H1 (cell line): ENCODE measurements at regions not wholly inside any gene's neighbourhood (a gene's known extent, or its start where the extent isn't known, plus 50 kb on each side); places are given as distances from the start of the nearest gene placed in this dataset.

Experiments used
- CTCF ChIA-PET: fragments of 300-600 bp; sonication (Branson Sonifier 250); formaldehyde crosslinking; loops from one replicate; lab custom pipeline; 2021; ENCODE audit not compliant: partially characterized antibody; lab: Charles Lee
- POLR2A ChIA-PET: fragments of 300-600 bp; sonication (Branson Sonifier 250); formaldehyde crosslinking; loops from one replicate; lab custom pipeline; 2021; ENCODE audit warnings: inconsistent platforms; ENCODE audit not compliant: partially characterized antibody; lab: Charles Lee
- DNase-seq, 2 experiments: peaks; one replicate each; pipeline versions ENCODE4 v3.0.0 to v3.0.0-alpha.2; 2010 to 2022; ENCODE audit warnings: low spot score in 2 of 2, low read depth in 1 of 2, mixed read lengths in 1 of 2
- FAIRE-seq: peaks from 2 replicates; lab custom pipeline; 2011; peaks lifted over from hg19 to GRCh38; lab: Jason Lieb, UNC
- H2AFZ ChIP-seq: 2 replicates; pipeline ENCODE4 v1.8.1; 2012; ENCODE audit warnings: low read length, inconsistent platforms
- H2AK5ac ChIP-seq: 2 replicates; pipeline ENCODE4 v1.6.1; 2013; ENCODE audit warnings: low read depth, low read length
- H2BK120ac ChIP-seq: replicated peaks from 2 replicates; pipeline ENCODE3; 2013; ENCODE audit warnings: low read depth, low read length, inconsistent platforms
- H2BK12ac ChIP-seq: 2 replicates; pipeline ENCODE4 v1.6.1; 2013; ENCODE audit warnings: low read depth, low read length
- H2BK15ac ChIP-seq: 2 replicates; pipeline ENCODE4 v1.6.1; 2013; ENCODE audit warnings: low read length
- H2BK20ac ChIP-seq: 2 replicates; pipeline ENCODE4 v1.6.1; 2013; ENCODE audit warnings: low read length
- H2BK5ac ChIP-seq: 2 replicates; pipeline ENCODE4 v1.6.1; 2013; ENCODE audit warnings: low read depth, low read length
- H3K14ac ChIP-seq: 2 replicates; pipeline ENCODE4 v1.6.1; 2013; ENCODE audit warnings: inconsistent platforms; ENCODE audit not compliant: insufficient read length
- H3K18ac ChIP-seq: 2 replicates; pipeline ENCODE4 v1.6.1; 2013; ENCODE audit warnings: low read length; ENCODE audit errors: extremely low read depth
- H3K23ac ChIP-seq: 2 replicates; pipeline ENCODE4 v1.6.1; 2013; ENCODE audit warnings: inconsistent platforms; ENCODE audit not compliant: insufficient read length
- H3K23me2 ChIP-seq: 2 replicates; pipeline ENCODE4 v1.6.1; 2013; ENCODE audit warnings: low read depth, low read length
- H3K27ac ChIP-seq: 2 replicates; pipeline ENCODE4 v1.6.1; 2011; ENCODE audit warnings: low read depth, low read length, inconsistent platforms
- H3K27me3 ChIP-seq, 4 experiments: replicated peaks in 1 of 4; 1 replicate in 1 of 4; 2 replicates in 3 of 4; pipeline versions ENCODE4 v1.6.1 to v1.8.1; 2011 to 2013; ENCODE audit warnings: low read length in 3 of 4, mild to moderate bottlenecking in 3 of 4, inconsistent platforms in 2 of 4, mixed read lengths in 2 of 4, moderate library complexity in 1 of 4; ENCODE audit not compliant: control insufficient read depth in 3 of 4, insufficient read depth in 3 of 4; ENCODE audit errors: extremely low read depth in 1 of 4
- H3K36me3 ChIP-seq, 4 experiments: 2 replicates each; pipeline versions ENCODE4 v1.6.1 to v1.8.1; 2011 to 2013; ENCODE audit warnings: mild to moderate bottlenecking in 4 of 4, low read length in 3 of 4, moderate library complexity in 2 of 4, control low read depth in 1 of 4, inconsistent platforms in 1 of 4; ENCODE audit not compliant: insufficient read depth in 4 of 4, control insufficient read depth in 2 of 4
- H3K4ac ChIP-seq: replicated peaks from 2 replicates; pipeline ENCODE3; 2013; ENCODE audit warnings: low read length, low read depth, mixed read lengths, inconsistent platforms; ENCODE audit not compliant: insufficient read length
- H3K4me1 ChIP-seq, 4 experiments: replicated peaks in 1 of 4; 1 replicate in 1 of 4; 2 replicates in 3 of 4; pipeline versions ENCODE4 v1.6.1 to v1.8.1; 2011 to 2013; ENCODE audit warnings: low read length in 3 of 4, inconsistent platforms in 2 of 4, mixed read lengths in 1 of 4; ENCODE audit not compliant: insufficient read depth in 4 of 4, control insufficient read depth in 3 of 4
- H3K4me2 ChIP-seq, 2 experiments: 2 replicates each; pipeline versions ENCODE4 v1.6.1 to v1.8.1; 2011 to 2013; ENCODE audit warnings: low read depth in 2 of 2, low read length in 2 of 2, control low read depth in 1 of 2, inconsistent platforms in 1 of 2, mild to moderate bottlenecking in 1 of 2; ENCODE audit not compliant: insufficient read depth in 1 of 2
- H3K4me3 ChIP-seq, 4 experiments: fragments of 200-600, 300-600 bp in 1 of 4; sonication (generic), shearing (Covaris generic), sonication (Bioruptor Twin) in 1 of 4; 2 replicates each; pipeline versions ENCODE4 v1.5.1 to v1.8.1; 2011 to 2016; ENCODE audit warnings: low read length in 4 of 4, low read depth in 3 of 4, control low read depth in 2 of 4, inconsistent platforms in 2 of 4, mild to moderate bottlenecking in 2 of 4, mixed read lengths in 1 of 4, moderate library complexity in 1 of 4; ENCODE audit not compliant: insufficient read depth in 2 of 4; ENCODE audit errors: extremely low read depth in 1 of 4
- H3K56ac ChIP-seq: replicated peaks from 2 replicates; pipeline ENCODE3; 2013; ENCODE audit warnings: low read depth, mild to moderate bottlenecking, mixed read lengths, low read length, inconsistent platforms; ENCODE audit not compliant: insufficient read length
- H3K79me1 ChIP-seq: 2 replicates; pipeline ENCODE4 v1.6.1; 2013; ENCODE audit warnings: low read depth, low read length, control low read depth
- H3K79me2 ChIP-seq, 2 experiments: 2 replicates each; pipeline versions ENCODE4 v1.6.1 to v1.8.1; 2012 to 2013; ENCODE audit warnings: low read length in 2 of 2, mild to moderate bottlenecking in 2 of 2, inconsistent platforms in 1 of 2; ENCODE audit not compliant: insufficient read depth in 2 of 2, control insufficient read depth in 1 of 2
- H3K9ac ChIP-seq, 4 experiments: replicated peaks in 1 of 4; 1 replicate in 1 of 4; 2 replicates in 3 of 4; pipeline versions ENCODE4 v1.6.1 to v1.8.1; 2011 to 2013; ENCODE audit warnings: low read depth in 3 of 4, low read length in 3 of 4, control low read depth in 2 of 4, mild to moderate bottlenecking in 2 of 4, moderate library complexity in 2 of 4, inconsistent platforms in 1 of 4; ENCODE audit errors: extremely low read depth in 1 of 4
- H3K9me3 ChIP-seq, 2 experiments: 2 replicates each; pipeline versions ENCODE4 v1.6.1 to v1.8.1; 2012 to 2013; ENCODE audit warnings: mild to moderate bottlenecking in 2 of 2, moderate library complexity in 2 of 2, control low read depth in 1 of 2, inconsistent platforms in 1 of 2, low read depth in 1 of 2, low read length in 1 of 2, mixed read lengths in 1 of 2; ENCODE audit not compliant: insufficient read depth in 2 of 2
- H4K20me1 ChIP-seq, 2 experiments: replicated peaks in 1 of 2; 2 replicates each; pipeline versions ENCODE3 to v1.8.1; 2011 to 2013; ENCODE audit warnings: inconsistent platforms in 2 of 2, low read length in 2 of 2, mild to moderate bottlenecking in 1 of 2; ENCODE audit not compliant: insufficient read depth in 2 of 2, control insufficient read depth in 1 of 2
- H4K5ac ChIP-seq: 2 replicates; pipeline ENCODE4 v1.6.1; 2013; ENCODE audit warnings: low read length, low read depth, mixed read lengths, inconsistent platforms; ENCODE audit not compliant: insufficient read length
- H4K8ac ChIP-seq: 2 replicates; pipeline ENCODE4 v1.8.0; 2013; ENCODE audit warnings: mild to moderate bottlenecking, moderate library complexity, low read length, inconsistent platforms; ENCODE audit not compliant: insufficient read depth; ENCODE audit errors: extremely low read depth
- H4K91ac ChIP-seq: replicated peaks from 2 replicates; pipeline ENCODE3; 2013; ENCODE audit warnings: low read length, mixed read lengths, inconsistent platforms; ENCODE audit not compliant: insufficient read length
- CBX8 ChIP-seq: fragments of 300-800, 300-1000 bp; sonication (generic); IDR thresholded peaks from 2 replicates; pipeline ENCODE4 v1.7.1; 2016; ENCODE audit warnings: low read depth, low read length, borderline replicate concordance
- CHD1 ChIP-seq: IDR thresholded peaks from 2 replicates; pipeline ENCODE4 v1.6.1; 2012; ENCODE audit warnings: low read depth, low read length, improper control_type of control experiment
- CTBP2 ChIP-seq: IDR thresholded peaks from 2 replicates; pipeline ENCODE4 v1.7.0; 2011; ENCODE audit warnings: borderline replicate concordance, mild to moderate bottlenecking, moderate library complexity, mixed read lengths, low read length; ENCODE audit not compliant: insufficient read depth, insufficient read length
- EP300 ChIP-seq, 2 experiments: IDR thresholded peaks; 1 replicate in 1 of 2; 2 replicates in 1 of 2; pipeline ENCODE4 v1.6.1; 2011 to 2012; ENCODE audit warnings: low read depth in 2 of 2, low read length in 2 of 2, mild to moderate bottlenecking in 2 of 2, borderline replicate concordance in 1 of 2, inconsistent platforms in 1 of 2, moderate library complexity in 1 of 2
- JUND ChIP-seq: IDR thresholded peaks from 2 replicates; pipeline ENCODE4 v1.6.1; 2011; ENCODE audit warnings: mild to moderate bottlenecking, improper control_type of control experiment, low read length
- KDM1A ChIP-seq: fragments of 200-600, 300-600 bp; sonication (generic); IDR thresholded peaks from 2 replicates; pipeline ENCODE4 v1.7.1; 2016; ENCODE audit warnings: mild to moderate bottlenecking, low read length, borderline replicate concordance
- RAD21 ChIP-seq, 2 experiments: IDR thresholded peaks in 1 of 2; conservative IDR thresholded peaks in 1 of 2; 2 replicates each; pipeline ENCODE4 v1.6.1; 2011; ENCODE audit warnings: low read depth in 2 of 2, low read length in 2 of 2, improper control_type of control experiment in 1 of 2, inconsistent platforms in 1 of 2, mild to moderate bottlenecking in 1 of 2, moderate library complexity in 1 of 2
- RFX5 ChIP-seq: IDR thresholded peaks from 2 replicates; pipeline ENCODE4 v1.6.1; 2011; ENCODE audit warnings: low read depth, low read length, improper control_type of control experiment, borderline replicate concordance
- RXRA ChIP-seq: IDR thresholded peaks from 2 replicates; pipeline ENCODE4 v1.6.1; 2011; ENCODE audit warnings: low read depth, mild to moderate bottlenecking, low read length, moderate library complexity; ENCODE audit not compliant: insufficient read depth
- SIN3A ChIP-seq, 2 experiments: IDR thresholded peaks in 1 of 2; conservative IDR thresholded peaks in 1 of 2; 2 replicates each; pipeline ENCODE4 v1.6.1; 2011 to 2012; ENCODE audit warnings: low read length in 2 of 2, improper control_type of control experiment in 1 of 2, low read depth in 1 of 2, mild to moderate bottlenecking in 1 of 2
- SIX5 ChIP-seq: IDR thresholded peaks from 2 replicates; pipeline ENCODE4 v1.6.1; 2011; ENCODE audit warnings: mild to moderate bottlenecking, low read depth, low read length
- SP4 ChIP-seq: IDR thresholded peaks from 2 replicates; pipeline ENCODE4 v1.6.1; 2012; ENCODE audit warnings: low read length, inconsistent platforms
- SRF ChIP-seq: IDR thresholded peaks from 2 replicates; pipeline ENCODE4 v1.6.1; 2011; ENCODE audit warnings: mild to moderate bottlenecking, low read depth, low read length, moderate library complexity
- WGBS, 2 experiments: shearing (Covaris generic) in 1 of 2; methylation state at CpG; one replicate each; pipeline versions ENCODE4 v1.1.6 to v1.1.7; 2013 to 2015; ENCODE audit warnings: low lambda C conversion rate in 2 of 2, mixed read lengths in 2 of 2, inconsistent platforms in 1 of 2, low coverage in 1 of 2, missing lambda C conversion rate in 1 of 2; ENCODE audit not compliant: insufficient replicate concordance in 2 of 2, insufficient coverage in 1 of 2, insufficient read length in 1 of 2; ENCODE audit errors: extremely low coverage in 1 of 2, missing lambda C conversion rate in 1 of 2; 5-methylcytosine and 5-hydroxymethylcytosine counted together

DNA sequence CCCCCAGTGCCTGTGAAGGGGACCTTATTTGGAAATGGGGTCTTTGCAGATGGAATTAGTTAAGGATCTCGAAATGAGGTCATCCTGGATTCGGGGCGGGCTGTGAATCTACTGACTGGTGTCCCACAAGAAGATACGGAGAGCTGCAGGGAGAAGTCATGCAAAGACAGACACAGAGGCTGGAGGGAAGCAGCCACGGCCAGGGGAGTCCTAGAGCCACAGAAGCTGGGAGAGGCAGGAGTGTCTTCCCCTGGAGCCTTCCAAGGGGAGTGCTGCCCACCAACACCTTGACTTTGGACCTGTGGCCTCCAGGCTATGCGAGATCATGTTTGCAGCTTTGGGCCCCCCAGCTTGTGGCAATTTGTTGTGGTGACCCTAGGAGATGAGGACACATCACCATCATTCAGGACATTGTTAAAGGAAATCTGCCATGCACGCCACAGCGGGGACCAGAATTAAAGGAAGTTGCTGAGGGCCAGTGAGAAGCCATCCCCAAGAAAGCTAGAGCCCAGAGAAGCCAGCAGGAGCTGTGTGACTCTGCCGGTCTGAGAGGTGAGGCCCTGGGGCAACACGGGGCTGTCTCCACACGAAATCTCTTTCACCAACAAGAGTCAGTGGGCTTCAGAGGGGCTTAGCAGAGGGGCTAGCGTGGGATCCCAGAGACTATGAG is 434.7 kb downstream of the BRD1 start:
- POLR2A ChIA-PET = no interaction called here
- Histone ChIP-seq H4K91ac (no peak overlapping the region), H3K23me2 (no peaks in the 10 kb centered on the region), H4K5ac (no peak overlapping the region), H3K79me2 (no peaks in the 10 kb centered on the region), H3K4me3 (no peak overlapping the region), H2AFZ (no peak overlapping the region), H3K27me3 (no peaks in the 10 kb centered on the region), H3K27ac (no peak overlapping the region), H2BK15ac (no peak overlapping the region), H2BK120ac (no peak overlapping the region), H3K9me3 (no peaks in the 10 kb centered on the region), H4K8ac (no peak overlapping the region), H3K56ac (no peak overlapping the region), H3K36me3 (no peaks in the 10 kb centered on the region), H2BK20ac (no peak overlapping the region), H3K4me1 (no peaks in the 10 kb centered on the region), H2BK12ac (no peak overlapping the region), H2AK5ac (no peak overlapping the region), H3K79me1 (no peaks in the 10 kb centered on the region), H3K14ac (no peak overlapping the region), H4K20me1 (no peaks in the 10 kb centered on the region), H2BK5ac (no peak overlapping the region), H3K9ac (no peak overlapping the region; a peak in 1 of 7 replicates), H3K23ac (no peak overlapping the region), H3K4ac (no peak overlapping the region), H3K4me2 (no peak overlapping the region), H3K18ac (no peak overlapping the region)
- CTCF ChIA-PET = interaction anchor here (1.0 to 1.6 kb wide), 2 partner anchors 13 to 155 kb away, joined by 3 read pairs; no protein-coding TSS in a partner anchor
- DNase-seq (no peak), FAIRE-seq (no peak)
- WGBS, 2 experiments = 83% methylated on average over 12 of the region's 12 CpGs; no CpG with 5 or more reads in 1 of the 2 experiments
- TF ChIP-seq CHD1 (no peak), CTBP2 (no peak), SRF (no peak), SIX5 (no peak), RXRA (no peak), KDM1A (no peak), JUND (no peak), RFX5 (no peak), SP4 (no peak), EP300 (IDR thresholded peaks at IDR 0.05; ENCODE audit: borderline replicate concordance in 1 of 2, low read depth in 2 of 2, low read length in 2 of 2) (no peak), SIN3A (conservative IDR thresholded peaks at IDR 0.05 in 1 of 2, IDR thresholded peaks at IDR 0.05 in 1 of 2; ENCODE audit: low read depth in 1 of 2, low read length in 2 of 2) (no peak), RAD21 (IDR thresholded peaks at IDR 0.05 in 1 of 2, conservative IDR thresholded peaks at IDR 0.05 in 1 of 2; ENCODE audit: low read depth in 2 of 2, low read length in 2 of 2) (no peak), CBX8 (no peak)
